HL-60 (cell line): ENCODE measurements at regions not wholly inside any gene's neighbourhood (a gene's known extent, or its start where the extent isn't known, plus 50 kb on each side); places are given as distances from the start of the nearest gene placed in this dataset.
A peak's percentile ranks its signal among the peaks of the same experiment; 100 is the strongest.

Source experiments
- DNase-seq, 2 experiments: peaks; one replicate each; pipeline ENCODE4 v3.0.0-alpha.2; 2010 to 2020; ENCODE audit warnings: low read depth in 1 of 2, low spot score in 1 of 2
- H3K27ac ChIP-seq: fragments of 250-450 bp; sonication (Bioruptor Pico); replicated peaks from 2 replicates; pipeline ENCODE4 v1.5.1; 2020; ENCODE audit warnings: mild to moderate bottlenecking, moderate library complexity
- H3K27me3 ChIP-seq: fragments of 250-450 bp; sonication (Bioruptor Pico); 2 replicates; pipeline ENCODE4 v1.5.1; 2021; ENCODE audit warnings: mild to moderate bottlenecking, moderate library complexity; ENCODE audit not compliant: insufficient read depth, poor library complexity, severe bottlenecking
- H3K4me3 ChIP-seq: replicated peaks from 2 replicates; pipeline ENCODE4 v1.5.1; 2011; ENCODE audit warnings: mild to moderate bottlenecking, control low read depth, low read length; ENCODE audit not compliant: insufficient read depth
- GABPA ChIP-seq: IDR thresholded peaks from 2 replicates; pipeline ENCODE4 v1.6.1; 2012; ENCODE audit warnings: low read depth
- POLR2AphosphoS5 ChIP-seq: IDR thresholded peaks from 2 replicates; pipeline ENCODE4 v1.6.1; 2012; ENCODE audit warnings: low read depth
- SPI1 ChIP-seq: IDR thresholded peaks from 2 replicates; pipeline ENCODE4 v1.6.1; 2012; ENCODE audit warnings: low read depth, mild to moderate bottlenecking, borderline replicate concordance
- TF ChIP-seq, protein P1 (sequence below): IDR thresholded peaks from one replicate; pipeline ENCODE4 v1.5.1; 2011; ENCODE audit warnings: low read length, control low read depth, inconsistent platforms; ENCODE audit not compliant: insufficient read depth
- TF ChIP-seq, protein P2 (sequence below): IDR thresholded peaks from 2 replicates; pipeline ENCODE4 v1.6.1; 2012; ENCODE audit warnings: low read depth; ENCODE audit not compliant: insufficient replicate concordance

DNA sequence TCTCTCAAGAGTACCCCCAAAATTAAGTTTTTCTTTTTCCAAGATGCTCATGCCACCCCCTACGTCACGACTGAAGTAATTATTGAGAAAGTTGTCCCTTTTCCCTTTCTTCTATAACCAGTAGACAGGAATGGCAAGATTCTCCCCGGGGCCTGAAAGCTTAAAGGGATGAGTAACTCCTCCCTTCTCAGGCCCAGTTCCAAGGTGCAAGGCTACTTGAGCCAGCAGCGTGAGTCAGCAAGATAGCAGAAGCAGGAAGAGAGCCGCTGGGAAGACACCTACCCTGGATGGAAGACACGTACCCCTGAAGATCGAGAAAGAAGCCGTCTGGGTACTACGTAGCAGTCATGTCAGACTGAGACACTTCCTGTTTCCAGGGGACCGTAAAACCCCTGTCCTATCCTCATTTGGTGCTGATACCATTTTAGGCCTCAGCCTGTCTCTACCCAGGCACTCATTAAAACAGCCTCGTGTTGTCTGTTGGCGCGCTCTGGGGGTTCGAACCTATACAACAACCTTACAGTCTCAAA lies 241.0 kb downstream of the ADGRG6 start:
- TF ChIP-seq, protein P1, sequence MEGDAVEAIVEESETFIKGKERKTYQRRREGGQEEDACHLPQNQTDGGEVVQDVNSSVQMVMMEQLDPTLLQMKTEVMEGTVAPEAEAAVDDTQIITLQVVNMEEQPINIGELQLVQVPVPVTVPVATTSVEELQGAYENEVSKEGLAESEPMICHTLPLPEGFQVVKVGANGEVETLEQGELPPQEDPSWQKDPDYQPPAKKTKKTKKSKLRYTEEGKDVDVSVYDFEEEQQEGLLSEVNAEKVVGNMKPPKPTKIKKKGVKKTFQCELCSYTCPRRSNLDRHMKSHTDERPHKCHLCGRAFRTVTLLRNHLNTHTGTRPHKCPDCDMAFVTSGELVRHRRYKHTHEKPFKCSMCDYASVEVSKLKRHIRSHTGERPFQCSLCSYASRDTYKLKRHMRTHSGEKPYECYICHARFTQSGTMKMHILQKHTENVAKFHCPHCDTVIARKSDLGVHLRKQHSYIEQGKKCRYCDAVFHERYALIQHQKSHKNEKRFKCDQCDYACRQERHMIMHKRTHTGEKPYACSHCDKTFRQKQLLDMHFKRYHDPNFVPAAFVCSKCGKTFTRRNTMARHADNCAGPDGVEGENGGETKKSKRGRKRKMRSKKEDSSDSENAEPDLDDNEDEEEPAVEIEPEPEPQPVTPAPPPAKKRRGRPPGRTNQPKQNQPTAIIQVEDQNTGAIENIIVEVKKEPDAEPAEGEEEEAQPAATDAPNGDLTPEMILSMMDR, result no peak
- peak; percentile 35; the same call in 1 of the 2 replicates for TF ChIP-seq SPI1
- H3K27me3 ChIP-seq, result no peaks in the 10 kb centered on the region
- no peak overlapping the region for H3K4me3 ChIP-seq
- no peak for DNase-seq
- no peak overlapping the region for H3K27ac ChIP-seq

DNA sequence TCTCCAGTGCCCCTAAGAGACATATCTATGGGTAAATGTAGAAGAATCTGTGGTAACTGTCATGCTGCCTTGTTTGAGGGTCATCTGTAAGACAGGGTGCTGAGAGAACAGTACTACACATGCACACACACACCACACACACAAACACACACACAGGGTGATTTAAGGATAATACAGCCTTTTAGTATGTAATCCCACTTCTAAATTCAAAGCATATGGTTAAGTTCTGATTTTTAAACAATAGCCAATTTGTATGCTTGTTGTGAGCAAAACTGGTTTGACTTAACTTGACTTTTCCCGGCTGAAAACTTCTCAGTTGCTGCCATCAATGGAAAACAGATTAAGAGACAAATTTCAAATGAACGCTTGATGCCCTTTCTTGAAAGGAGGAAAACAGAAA lies 241.8 kb downstream of the ADGRG6 start:
- Histone ChIP-seq H3K27me3 (no peaks in the 10 kb centered on the region), H3K27ac (no peak overlapping the region), H3K4me3 (no peak overlapping the region)
- TF ChIP-seq POLR2AphosphoS5, result no peak
- no peak for TF ChIP-seq SPI1
- DNase-seq, result no peak

DNA sequence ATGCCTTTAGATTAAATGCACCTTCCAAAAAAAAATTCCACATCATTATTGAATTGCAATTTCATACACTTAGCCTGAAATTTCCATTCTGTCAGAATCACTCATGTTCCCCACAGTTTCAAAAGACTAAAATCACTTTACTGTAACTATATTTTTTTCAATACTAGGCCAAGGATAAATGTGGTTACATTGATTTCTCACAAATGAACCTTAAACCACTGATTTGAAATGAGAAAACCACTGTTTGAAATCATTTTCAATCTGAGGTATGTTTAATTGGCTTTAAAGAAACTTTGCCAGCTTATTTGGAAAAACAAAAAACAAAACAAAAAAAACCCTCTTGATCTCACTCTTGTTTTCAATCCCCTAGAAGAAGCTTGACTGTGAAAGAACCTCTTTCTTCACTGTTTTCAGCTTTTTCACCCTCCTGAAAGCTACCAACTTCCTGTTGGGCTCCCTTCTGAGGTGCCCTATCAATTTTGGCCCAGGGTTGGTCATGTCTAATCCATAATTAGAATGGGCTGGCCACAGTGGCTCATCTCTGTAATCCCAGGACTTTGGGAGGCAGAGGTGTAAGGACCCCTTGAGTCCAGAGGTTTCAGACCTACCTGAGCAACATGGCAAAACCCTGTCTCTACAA lies 242.5 kb downstream of the ADGRG6 start:
- Histone ChIP-seq H3K4me3 (no peak overlapping the region), H3K27ac (no peak overlapping the region), H3K27me3 (no peaks in the 10 kb centered on the region)
- TF ChIP-seq, protein P2, sequence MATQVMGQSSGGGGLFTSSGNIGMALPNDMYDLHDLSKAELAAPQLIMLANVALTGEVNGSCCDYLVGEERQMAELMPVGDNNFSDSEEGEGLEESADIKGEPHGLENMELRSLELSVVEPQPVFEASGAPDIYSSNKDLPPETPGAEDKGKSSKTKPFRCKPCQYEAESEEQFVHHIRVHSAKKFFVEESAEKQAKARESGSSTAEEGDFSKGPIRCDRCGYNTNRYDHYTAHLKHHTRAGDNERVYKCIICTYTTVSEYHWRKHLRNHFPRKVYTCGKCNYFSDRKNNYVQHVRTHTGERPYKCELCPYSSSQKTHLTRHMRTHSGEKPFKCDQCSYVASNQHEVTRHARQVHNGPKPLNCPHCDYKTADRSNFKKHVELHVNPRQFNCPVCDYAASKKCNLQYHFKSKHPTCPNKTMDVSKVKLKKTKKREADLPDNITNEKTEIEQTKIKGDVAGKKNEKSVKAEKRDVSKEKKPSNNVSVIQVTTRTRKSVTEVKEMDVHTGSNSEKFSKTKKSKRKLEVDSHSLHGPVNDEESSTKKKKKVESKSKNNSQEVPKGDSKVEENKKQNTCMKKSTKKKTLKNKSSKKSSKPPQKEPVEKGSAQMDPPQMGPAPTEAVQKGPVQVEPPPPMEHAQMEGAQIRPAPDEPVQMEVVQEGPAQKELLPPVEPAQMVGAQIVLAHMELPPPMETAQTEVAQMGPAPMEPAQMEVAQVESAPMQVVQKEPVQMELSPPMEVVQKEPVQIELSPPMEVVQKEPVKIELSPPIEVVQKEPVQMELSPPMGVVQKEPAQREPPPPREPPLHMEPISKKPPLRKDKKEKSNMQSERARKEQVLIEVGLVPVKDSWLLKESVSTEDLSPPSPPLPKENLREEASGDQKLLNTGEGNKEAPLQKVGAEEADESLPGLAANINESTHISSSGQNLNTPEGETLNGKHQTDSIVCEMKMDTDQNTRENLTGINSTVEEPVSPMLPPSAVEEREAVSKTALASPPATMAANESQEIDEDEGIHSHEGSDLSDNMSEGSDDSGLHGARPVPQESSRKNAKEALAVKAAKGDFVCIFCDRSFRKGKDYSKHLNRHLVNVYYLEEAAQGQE, result no peak
- TF ChIP-seq SPI1, result no peak
- TF ChIP-seq, protein P1, result no peak
- TF ChIP-seq POLR2AphosphoS5, result no peak
- TF ChIP-seq GABPA, result no peak
- no peak for DNase-seq

DNA sequence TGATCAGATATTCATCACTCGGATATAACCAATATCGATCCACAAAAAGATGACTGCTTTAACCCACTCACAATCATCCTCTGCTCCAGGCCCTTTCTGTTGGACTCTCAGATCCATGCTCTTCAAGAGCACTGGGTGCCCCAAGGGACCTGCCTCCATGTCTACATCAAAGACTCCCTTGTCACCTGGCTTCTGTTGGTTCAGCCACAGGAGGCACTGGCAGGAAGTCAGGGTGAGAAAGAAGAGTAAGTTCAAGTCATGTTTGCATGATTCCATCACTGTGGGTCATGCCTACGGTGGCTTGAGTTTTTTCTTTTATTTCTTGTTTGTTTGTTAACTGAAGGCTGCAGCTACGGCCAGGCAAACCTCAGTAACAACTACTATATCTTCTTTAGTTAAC lies 243.3 kb downstream of the ADGRG6 start:
- Histone ChIP-seq H3K27me3 (no peaks in the 10 kb centered on the region), H3K4me3 (no peak overlapping the region)
- DNase-seq, result no peak

More for the DNA sequence above, 243.3 kb downstream of the ADGRG6 start:
- H3K27ac ChIP-seq, result no peak overlapping the region
- TF ChIP-seq POLR2AphosphoS5, result no peak
- TF ChIP-seq, protein P1, result no peak
- no peak for TF ChIP-seq GABPA
- TF ChIP-seq SPI1, result no peak
- TF ChIP-seq, protein P2, result no peak
